SU-DHL-6 (cell line): ENCODE measurements at regions not wholly inside any gene's neighbourhood (a gene's known extent, or its start where the extent isn't known, plus 50 kb on each side); places are given as distances from the start of the nearest gene placed in this dataset.

Source experiments
- CTCF ChIP-seq: fragments of 200-600 bp; sonication (generic); IDR thresholded peaks from one replicate; pipeline ENCODE4 v1.5.1; 2017; ENCODE audit warnings: antibody characterized with exemption, mild to moderate bottlenecking, low read length, moderate library complexity; ENCODE audit not compliant: insufficient read depth, poor library complexity, severe bottlenecking
- EZH2phosphoT487 ChIP-seq: fragments of 200-600 bp; sonication (generic), shearing (Covaris generic); conservative IDR thresholded peaks from 2 replicates; pipeline ENCODE4 v1.6.1; 2018; ENCODE audit warnings: mild to moderate bottlenecking, antibody characterized with exemption, low read length, moderate library complexity, mixed read lengths

- TF ChIP-seq CTCF (no peak), EZH2phosphoT487 (no peak)
Observed at GRCh38 chr5:98453296-98453695, 320.2 kb upstream of the RGMB start.
